ENCODE measurements at regions not wholly inside any gene's neighbourhood (a gene's known extent, or its start where the extent isn't known, plus 50 kb on each side); places are given as distances from the start of the nearest gene placed in this dataset.
A peak's percentile ranks its signal among the peaks of the same experiment; 100 is the strongest.

- TF ChIP-seq, protein P1, sequence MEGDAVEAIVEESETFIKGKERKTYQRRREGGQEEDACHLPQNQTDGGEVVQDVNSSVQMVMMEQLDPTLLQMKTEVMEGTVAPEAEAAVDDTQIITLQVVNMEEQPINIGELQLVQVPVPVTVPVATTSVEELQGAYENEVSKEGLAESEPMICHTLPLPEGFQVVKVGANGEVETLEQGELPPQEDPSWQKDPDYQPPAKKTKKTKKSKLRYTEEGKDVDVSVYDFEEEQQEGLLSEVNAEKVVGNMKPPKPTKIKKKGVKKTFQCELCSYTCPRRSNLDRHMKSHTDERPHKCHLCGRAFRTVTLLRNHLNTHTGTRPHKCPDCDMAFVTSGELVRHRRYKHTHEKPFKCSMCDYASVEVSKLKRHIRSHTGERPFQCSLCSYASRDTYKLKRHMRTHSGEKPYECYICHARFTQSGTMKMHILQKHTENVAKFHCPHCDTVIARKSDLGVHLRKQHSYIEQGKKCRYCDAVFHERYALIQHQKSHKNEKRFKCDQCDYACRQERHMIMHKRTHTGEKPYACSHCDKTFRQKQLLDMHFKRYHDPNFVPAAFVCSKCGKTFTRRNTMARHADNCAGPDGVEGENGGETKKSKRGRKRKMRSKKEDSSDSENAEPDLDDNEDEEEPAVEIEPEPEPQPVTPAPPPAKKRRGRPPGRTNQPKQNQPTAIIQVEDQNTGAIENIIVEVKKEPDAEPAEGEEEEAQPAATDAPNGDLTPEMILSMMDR (conservative IDR thresholded peaks at IDR 0.05; ENCODE audit: low read depth, low read length): no peak
- H3K4me3 ChIP-seq (ENCODE audit: low read depth, low read length): no peak overlapping the region
- DNase-seq (ENCODE audit: low read depth): no peak
These were observed 363.5 kb downstream of the DEPDC1B start for GRCh38 chr5:60336491-60336890.

GRCh38 chr5:60335913-60336312, 364.1 kb downstream of the DEPDC1B start:
- TF ChIP-seq, protein P1 (conservative IDR thresholded peaks at IDR 0.05; ENCODE audit: low read depth, low read length): no peak
- DNase-seq (ENCODE audit: low read depth): no peak
- H3K4me3 ChIP-seq (ENCODE audit: low read depth, low read length): no peak overlapping the region

DNA sequence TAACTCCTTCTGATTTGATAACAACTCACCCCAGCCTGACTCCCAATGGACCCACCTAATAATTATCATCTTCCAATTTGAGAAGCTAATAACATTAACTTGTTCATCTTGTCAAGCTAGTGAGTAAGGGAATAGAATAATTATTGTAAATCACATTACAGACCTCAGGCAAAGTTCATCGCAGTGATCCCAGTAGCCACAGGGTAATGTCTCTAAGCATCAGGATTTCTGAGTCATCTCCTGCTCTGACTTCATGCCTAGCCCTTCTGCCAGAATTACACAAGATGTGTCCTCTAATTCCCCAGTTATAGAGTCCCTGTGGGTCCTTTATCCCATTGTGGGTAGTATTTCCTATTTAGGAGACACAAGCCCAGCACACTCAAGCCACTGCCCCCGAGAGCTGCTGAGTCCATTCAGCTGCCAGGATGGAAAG, 365.7 kb downstream of the DEPDC1B start:
- peak; percentile 85 for DNase-seq (ENCODE audit: low read depth)
- TF ChIP-seq, protein P1 (conservative IDR thresholded peaks at IDR 0.05; ENCODE audit: low read depth, low read length): no peak
- H3K4me3 ChIP-seq (ENCODE audit: low read depth, low read length): no peak overlapping the region

DNA sequence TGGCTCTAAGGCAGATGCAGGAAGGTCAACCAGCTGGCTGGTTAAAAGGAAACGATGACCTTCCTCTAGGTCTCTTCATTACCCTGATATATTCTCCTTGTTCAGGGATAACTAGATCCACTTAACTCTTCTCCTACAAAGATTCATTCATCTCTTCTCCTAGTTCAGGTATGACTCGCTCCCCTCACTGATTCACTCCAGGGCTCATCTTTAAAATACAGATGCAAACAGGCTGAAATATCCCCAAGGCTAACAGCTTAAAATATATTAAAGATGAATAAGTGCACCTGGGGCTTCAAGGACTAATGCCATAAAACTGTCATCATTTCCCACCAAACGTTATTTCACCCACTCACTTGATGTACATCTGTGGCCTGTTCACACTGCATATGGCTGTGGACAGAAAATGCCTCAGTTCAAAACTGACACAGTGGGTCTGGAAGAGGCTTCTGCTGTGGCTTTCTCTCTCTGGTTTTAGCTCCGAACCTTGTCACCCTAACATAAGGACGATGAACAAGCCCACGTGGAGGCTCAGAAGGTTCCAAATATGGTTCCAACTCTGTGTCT, 366.9 kb downstream of the DEPDC1B start:
- no peak overlapping the region for H3K4me3 ChIP-seq (ENCODE audit: low read depth, low read length)
- TF ChIP-seq, protein P1 (conservative IDR thresholded peaks at IDR 0.05; ENCODE audit: low read depth, low read length): no peak
- no peak for DNase-seq (ENCODE audit: low read depth)

DNA sequence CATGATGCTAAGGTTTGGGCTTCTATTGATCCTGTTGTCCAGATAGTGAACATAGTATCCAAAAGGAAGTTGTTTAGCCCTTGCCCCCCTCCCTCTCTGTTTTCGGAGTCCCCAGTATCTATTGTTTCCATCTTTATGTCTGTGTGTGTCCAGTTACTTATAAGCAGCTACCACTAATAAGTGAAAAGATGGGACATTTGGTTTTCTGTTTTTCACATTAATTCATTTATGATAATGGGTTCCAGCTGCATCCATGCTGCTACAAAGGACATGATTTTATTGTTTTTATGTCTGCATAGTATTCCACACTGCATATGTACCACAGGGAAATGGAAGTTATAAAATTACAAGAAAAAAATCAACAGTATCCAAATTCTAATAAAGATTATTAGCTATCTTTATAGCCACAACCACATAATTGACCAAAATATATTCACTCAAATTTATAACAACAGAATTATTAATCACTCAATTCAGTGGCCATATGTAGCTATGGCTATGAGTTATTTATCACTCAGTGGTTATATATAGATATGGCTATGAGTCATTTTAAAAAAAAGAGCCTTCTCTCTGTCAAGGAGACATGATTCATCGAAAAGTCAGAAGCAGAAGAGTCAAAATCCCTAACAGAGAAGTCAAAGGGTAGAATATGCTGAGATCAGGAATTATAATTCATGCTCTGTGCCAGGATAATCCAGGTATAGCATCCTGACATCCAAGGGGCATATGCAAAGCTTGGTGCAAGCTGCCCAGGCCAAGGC, 367.5 kb downstream of the DEPDC1B start:
- TF ChIP-seq, protein P1 (conservative IDR thresholded peaks at IDR 0.05; ENCODE audit: low read depth, low read length): no peak
- DNase-seq (ENCODE audit: low read depth): peak; percentile 56
- H3K4me3 ChIP-seq (ENCODE audit: low read depth, low read length): no peak overlapping the region

DNA sequence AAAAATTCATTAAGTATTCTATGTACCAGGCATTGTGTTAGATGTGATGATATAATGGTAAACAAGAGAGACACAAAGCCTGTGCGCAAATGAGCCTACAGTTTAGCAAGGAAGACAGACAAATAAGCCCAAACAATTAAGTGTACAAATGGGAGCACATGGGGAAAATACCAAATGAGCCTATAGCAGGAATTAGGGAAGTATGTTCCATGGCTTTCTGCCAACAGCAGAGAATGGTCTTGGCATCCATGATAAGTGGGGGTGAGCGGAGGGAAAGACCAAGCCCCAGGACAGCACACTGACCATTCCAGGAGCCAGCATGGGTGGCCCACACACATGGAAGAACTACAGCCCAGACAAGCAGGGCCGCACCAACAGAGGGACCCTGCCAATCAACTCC, 369.7 kb downstream of the DEPDC1B start:
- DNase-seq (ENCODE audit: low read depth): no peak
- TF ChIP-seq, protein P1 (conservative IDR thresholded peaks at IDR 0.05; ENCODE audit: low read depth, low read length): no peak
- no peak overlapping the region for H3K4me3 ChIP-seq (ENCODE audit: low read depth, low read length)

DNA sequence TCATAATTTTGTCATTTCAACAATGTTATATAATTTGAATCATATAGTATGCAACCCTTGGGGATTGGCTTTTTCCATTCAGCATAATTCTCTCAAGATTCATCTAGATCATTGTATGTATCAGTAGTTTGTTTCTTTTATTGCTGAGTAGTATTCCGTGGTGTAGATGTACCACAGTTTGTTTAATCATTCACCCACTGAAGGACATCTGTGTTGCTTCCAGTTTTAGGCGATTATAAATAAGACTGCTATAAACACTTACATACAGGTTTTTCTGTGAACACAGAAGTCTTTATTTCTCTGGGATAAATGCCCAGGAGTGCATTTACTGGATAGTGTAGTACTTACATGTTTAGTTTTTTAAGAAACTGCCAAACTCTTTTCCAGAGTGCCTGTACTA, 374.1 kb downstream of the DEPDC1B start:
- H3K4me3 ChIP-seq (ENCODE audit: low read depth, low read length): no peak overlapping the region
- no peak for DNase-seq (ENCODE audit: low read depth)
- TF ChIP-seq, protein P1 (conservative IDR thresholded peaks at IDR 0.05; ENCODE audit: low read depth, low read length): no peak

Data from choroid plexus epithelial cell (primary cell).